Activated naive CD4-positive, alpha-beta T cell treated with anti-CD3 and anti-CD28 coated beads, Interleukin-2, amount 50 U/mL, for 24 hours (primary cell): ENCODE measurements at regions not wholly inside any gene's neighbourhood (a gene's known extent, or its start where the extent isn't known, plus 50 kb on each side); places are given as distances from the start of the nearest gene placed in this dataset.
"Not testable (repeated sequence)": the region's sequence is repeated elsewhere in the genome, so short reads cannot be mapped to it uniquely, and the experiment has no call there.

Experiments used
- H3K27ac Mint-ChIP-seq: one replicate; pipeline ENCODE4 v1.8.0; 2021; ENCODE audit warnings: mild to moderate bottlenecking, mixed read lengths
- H3K27me3 Mint-ChIP-seq: one replicate; pipeline ENCODE4 v1.8.0; 2021; ENCODE audit warnings: mixed read lengths
- H3K36me3 Mint-ChIP-seq: one replicate; pipeline ENCODE4 v1.8.0; 2021; ENCODE audit warnings: mixed read lengths
- H3K4me1 Mint-ChIP-seq: one replicate; pipeline ENCODE4 v1.8.0; 2021; ENCODE audit warnings: mixed read lengths
- H3K4me3 Mint-ChIP-seq: one replicate; pipeline ENCODE4 v1.8.0; 2021; ENCODE audit warnings: mild to moderate bottlenecking, mixed read lengths
- H3K9me3 Mint-ChIP-seq: one replicate; pipeline ENCODE4 v1.8.0; 2021; ENCODE audit warnings: mixed read lengths

DNA sequence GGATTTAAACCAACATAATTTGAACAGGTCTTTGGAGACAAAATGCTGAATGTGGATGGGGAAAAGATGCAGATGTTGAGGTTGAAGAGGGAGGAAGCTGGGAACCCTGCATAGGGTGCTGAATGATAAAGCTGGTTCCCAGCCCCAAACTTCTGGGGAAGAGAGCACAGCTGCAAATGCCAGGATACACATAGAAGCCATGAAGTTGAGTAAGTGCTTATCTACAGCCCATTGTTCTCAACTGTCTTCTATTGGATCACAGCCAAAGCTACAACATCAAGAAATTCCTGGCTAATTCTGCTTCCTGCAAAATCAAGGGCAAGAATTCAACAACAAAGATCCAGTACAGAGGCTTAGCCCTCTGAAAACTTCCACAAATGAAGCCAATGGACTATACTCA lies 779.8 kb downstream of the PRIM2 start:
- H3K36me3 Mint-ChIP-seq, H3K27me3 Mint-ChIP-seq, H3K27ac Mint-ChIP-seq, H3K4me3 Mint-ChIP-seq, H3K4me1 Mint-ChIP-seq, H3K9me3 Mint-ChIP-seq: not testable (repeated sequence)

DNA sequence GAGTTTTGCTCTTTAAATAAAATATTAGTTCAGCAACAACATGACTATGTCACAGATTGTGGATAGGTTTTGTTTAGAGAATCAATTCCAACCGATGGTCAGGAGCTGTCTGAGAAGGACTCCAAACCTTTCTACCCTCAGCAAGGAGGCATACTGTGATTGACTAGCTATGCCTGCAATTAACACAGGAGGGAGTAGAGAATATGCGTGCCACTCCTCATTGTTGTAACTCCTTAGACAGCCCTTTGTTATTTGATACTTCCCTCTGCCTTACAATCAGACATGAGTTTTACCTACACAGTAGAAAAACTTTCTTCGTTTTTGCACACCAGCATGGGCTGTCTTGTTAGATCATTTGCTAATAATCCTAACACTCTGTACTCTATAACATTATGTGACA lies 796.5 kb downstream of the PRIM2 start:
- Mint-ChIP-seq H3K36me3 (no peaks in the 10 kb centered on the region), H3K27ac (no peak overlapping the region), H3K4me1 (no peaks in the 10 kb centered on the region), H3K4me3 (no peak overlapping the region), H3K9me3 (no peaks in the 10 kb centered on the region), H3K27me3 (no peaks in the 10 kb centered on the region)

DNA sequence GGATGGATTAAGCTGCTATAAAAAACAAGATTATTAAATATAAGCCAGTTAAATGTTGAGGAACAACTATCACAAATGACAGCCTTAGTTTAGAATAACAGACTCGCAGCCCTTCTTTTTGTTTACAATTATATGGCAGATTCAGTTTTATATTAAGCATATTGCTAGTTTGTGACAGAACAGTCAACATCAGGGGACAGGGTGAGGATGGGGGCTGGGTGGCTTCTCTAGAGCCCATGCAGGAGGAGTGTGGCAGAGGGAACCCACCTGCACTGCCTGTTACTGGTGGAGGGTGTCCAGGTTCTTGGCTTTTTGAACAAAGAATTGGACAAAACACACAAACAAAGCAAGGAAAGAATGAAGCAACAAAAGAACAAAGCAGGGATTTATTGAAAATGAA lies 799.7 kb downstream of the PRIM2 start:
- not testable (repeated sequence) for H3K4me1 Mint-ChIP-seq, H3K36me3 Mint-ChIP-seq, H3K27ac Mint-ChIP-seq, H3K4me3 Mint-ChIP-seq, H3K9me3 Mint-ChIP-seq, H3K27me3 Mint-ChIP-seq

DNA sequence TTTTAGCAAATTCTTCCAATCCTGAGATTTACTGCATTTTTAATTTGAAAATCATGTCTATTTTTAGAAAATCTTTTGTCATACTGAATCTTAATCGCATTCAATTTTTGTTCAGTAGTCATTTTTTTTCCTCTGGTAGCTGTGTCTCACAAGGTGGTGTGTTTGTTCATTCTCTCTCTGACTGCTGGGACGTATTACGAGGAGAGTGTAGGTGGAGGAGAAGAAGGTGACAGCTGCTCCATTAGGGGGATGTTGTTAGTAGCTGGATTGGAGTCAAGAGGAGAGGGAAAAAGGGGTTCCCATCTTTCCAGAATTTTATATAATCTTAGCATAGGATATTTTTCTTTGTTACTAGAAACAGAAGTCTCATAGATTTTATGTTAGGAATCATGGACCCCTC lies 804.2 kb downstream of the PRIM2 start:
- not testable (repeated sequence) for H3K4me3 Mint-ChIP-seq, H3K9me3 Mint-ChIP-seq, H3K4me1 Mint-ChIP-seq, H3K27ac Mint-ChIP-seq, H3K36me3 Mint-ChIP-seq, H3K27me3 Mint-ChIP-seq

DNA sequence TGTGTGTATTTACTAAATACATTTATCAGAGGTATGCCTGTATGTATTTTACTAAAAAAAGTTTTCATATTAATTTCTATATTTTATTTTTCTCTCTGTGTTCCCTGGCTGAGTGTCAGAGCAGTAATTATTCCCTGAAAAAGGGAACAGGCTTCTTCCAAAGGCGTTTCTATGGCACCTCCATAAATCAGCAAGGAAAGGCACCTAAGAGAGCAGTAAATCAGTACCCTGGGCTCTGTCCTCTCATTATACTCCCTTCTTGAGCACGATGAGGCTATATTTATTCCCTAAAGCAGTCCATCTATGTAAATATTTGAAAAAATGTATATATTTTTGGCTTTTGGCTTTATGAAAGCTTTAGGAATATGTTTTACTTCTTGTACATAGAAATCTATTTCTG lies 806.3 kb downstream of the PRIM2 start:
- not testable (repeated sequence) for H3K4me1 Mint-ChIP-seq, H3K9me3 Mint-ChIP-seq, H3K36me3 Mint-ChIP-seq, H3K27me3 Mint-ChIP-seq, H3K27ac Mint-ChIP-seq, H3K4me3 Mint-ChIP-seq

DNA sequence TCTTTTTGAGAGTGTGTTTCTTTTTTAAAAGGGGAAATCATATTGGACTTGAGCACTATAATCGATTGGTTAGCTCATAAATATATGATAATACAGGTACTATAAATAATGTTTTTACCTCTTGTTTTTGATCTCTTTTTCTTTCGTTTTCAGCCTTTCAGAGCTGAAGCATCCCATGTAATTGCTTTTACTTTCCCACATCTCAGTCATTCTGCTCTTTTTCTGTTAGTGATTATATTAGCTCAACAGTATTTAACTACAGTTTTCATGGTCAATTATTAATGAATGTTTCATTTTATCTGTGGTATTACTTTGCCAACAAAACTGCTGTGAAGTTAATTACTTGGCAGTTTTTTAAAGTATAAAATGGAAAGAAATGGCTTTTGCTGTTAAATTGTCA lies 811.1 kb downstream of the PRIM2 start:
- not testable (repeated sequence) for H3K4me3 Mint-ChIP-seq, H3K36me3 Mint-ChIP-seq, H3K4me1 Mint-ChIP-seq, H3K27me3 Mint-ChIP-seq, H3K27ac Mint-ChIP-seq
- peaks cover 10% of the 10 kb centered on the region for H3K9me3 Mint-ChIP-seq

DNA sequence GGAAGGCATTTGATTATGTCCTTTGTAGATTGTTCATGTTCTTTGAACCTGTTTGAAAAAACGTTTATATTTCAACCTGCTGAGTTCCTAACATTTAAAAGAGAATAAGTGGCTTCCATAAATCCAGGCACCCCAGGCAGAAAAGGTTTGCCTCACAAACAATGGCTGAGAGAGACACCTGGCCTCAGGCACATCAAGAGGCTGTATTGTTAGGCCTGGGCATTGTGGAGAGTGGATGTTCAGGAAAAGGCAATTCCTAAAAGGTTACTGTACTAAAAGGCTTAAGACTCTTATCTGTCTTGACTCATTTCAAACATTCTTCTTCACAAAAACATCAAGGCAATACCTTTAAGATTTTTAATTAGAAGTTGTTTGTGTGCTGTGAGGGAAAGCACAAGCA lies 811.7 kb downstream of the PRIM2 start:
- H3K27ac Mint-ChIP-seq, H3K4me3 Mint-ChIP-seq, H3K27me3 Mint-ChIP-seq, H3K4me1 Mint-ChIP-seq, H3K36me3 Mint-ChIP-seq: not testable (repeated sequence)
- peaks cover 10% of the 10 kb centered on the region for H3K9me3 Mint-ChIP-seq

DNA sequence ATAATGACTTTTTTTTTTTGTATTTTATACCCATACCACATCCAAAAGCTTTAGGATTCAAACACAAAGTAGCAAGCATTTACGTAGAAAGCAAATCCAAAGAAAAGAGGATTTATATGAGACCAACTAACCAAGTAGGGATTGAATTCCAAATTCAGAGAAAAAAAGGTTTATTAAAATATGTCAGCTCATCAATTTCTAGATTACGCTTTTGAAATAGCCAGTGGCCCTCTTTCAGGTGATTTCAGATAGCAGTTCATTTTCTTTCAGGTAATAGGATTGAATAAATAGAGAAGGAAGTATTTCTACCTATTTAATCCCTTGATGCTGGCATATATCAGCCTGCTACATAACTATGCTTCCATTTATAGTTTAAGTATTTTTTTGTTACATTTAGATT lies 822.3 kb downstream of the PRIM2 start:
- not testable (repeated sequence) for H3K27ac Mint-ChIP-seq, H3K27me3 Mint-ChIP-seq, H3K9me3 Mint-ChIP-seq, H3K36me3 Mint-ChIP-seq, H3K4me1 Mint-ChIP-seq, H3K4me3 Mint-ChIP-seq

DNA sequence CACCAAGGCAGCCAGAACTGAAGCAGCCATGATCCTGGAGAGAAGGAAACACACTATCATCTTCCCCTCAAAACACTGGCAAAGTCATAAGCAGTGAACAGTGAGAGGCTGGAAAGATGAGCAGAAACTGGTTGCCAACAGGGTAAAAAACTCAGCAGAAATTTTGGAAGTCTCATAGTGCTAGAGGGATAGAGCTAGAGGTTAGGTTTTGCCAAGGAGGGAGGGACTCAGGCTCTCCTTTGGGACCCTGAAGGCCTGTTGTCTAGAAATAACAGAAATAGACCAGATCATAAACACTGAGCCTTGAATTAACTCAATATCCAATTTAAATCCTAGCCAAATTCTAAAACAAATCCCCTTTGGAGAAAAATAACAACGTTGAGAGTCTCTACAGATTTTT lies 853.6 kb downstream of the PRIM2 start:
- not testable (repeated sequence) for H3K36me3 Mint-ChIP-seq, H3K27ac Mint-ChIP-seq, H3K4me3 Mint-ChIP-seq, H3K4me1 Mint-ChIP-seq, H3K9me3 Mint-ChIP-seq, H3K27me3 Mint-ChIP-seq

DNA sequence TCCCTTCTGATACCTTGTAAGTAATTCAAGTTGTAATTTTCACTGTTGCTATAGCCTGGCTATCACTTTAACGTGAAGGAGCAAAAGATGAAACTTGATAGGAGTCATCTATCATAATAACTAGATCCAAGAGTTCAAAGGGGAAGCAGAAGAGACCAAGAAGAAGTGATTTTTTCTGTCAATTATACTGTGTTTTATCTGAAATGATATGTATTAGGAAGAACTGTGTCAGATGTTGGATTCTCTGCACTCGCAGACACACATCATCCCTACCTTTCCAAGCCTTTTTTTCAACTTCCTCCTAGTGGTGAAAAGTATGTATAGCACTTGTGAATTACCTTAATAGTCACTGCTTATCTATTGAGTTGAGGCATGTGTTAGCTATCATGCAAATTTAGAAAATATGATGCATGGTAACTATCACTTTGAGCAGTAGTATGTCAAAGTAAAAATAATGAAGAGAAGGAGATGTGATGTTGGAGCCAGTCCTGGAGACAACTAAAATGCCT lies 864.2 kb downstream of the PRIM2 start:
- H3K4me1 Mint-ChIP-seq, H3K27me3 Mint-ChIP-seq, H3K9me3 Mint-ChIP-seq: not testable (repeated sequence)

DNA sequence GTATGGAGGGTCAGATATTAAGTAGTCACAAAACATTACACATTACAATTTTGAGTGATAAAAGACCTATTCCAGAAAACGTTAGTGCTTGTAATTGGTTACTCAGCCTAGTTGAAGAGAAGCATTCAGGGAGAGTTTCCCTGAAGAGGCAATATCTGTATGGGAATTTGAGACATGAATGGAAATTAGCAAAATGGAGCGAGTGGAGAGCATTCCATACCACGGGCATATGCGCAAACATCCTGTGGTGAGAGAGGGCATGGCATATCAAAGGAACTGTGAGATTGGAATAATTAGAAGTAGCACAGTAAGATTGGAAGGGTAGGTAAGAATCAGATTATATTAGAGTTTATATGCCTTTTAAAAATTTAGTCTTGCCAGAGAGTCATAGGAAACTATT lies 867.9 kb downstream of the PRIM2 start:
- not testable (repeated sequence) for H3K9me3 Mint-ChIP-seq, H3K36me3 Mint-ChIP-seq, H3K4me3 Mint-ChIP-seq, H3K27ac Mint-ChIP-seq, H3K4me1 Mint-ChIP-seq, H3K27me3 Mint-ChIP-seq

More for the DNA sequence above, 864.2 kb downstream of the PRIM2 start:
- not testable (repeated sequence) for H3K4me3 Mint-ChIP-seq, H3K27ac Mint-ChIP-seq, H3K36me3 Mint-ChIP-seq

DNA sequence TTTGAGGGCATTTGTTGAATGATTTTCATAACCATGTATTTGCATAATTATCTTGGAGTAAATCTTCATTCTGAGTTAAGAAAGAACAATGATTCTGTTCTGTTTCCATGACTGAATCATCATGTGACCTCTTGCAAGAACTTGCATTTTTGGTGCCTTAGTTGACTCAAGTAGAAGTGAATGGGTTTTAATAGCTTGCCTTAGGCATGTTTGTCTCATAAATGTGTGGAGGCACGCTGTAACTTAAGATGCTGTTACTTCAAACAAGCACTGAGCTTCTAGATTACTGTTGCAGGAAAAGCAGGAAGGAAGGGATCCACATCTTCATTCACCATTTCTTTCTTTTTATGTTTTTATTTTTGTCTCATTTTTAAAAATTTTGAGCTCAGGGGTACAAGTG lies 875.8 kb downstream of the PRIM2 start:
- not testable (repeated sequence) for H3K4me1 Mint-ChIP-seq, H3K27ac Mint-ChIP-seq, H3K4me3 Mint-ChIP-seq, H3K9me3 Mint-ChIP-seq, H3K27me3 Mint-ChIP-seq, H3K36me3 Mint-ChIP-seq

DNA sequence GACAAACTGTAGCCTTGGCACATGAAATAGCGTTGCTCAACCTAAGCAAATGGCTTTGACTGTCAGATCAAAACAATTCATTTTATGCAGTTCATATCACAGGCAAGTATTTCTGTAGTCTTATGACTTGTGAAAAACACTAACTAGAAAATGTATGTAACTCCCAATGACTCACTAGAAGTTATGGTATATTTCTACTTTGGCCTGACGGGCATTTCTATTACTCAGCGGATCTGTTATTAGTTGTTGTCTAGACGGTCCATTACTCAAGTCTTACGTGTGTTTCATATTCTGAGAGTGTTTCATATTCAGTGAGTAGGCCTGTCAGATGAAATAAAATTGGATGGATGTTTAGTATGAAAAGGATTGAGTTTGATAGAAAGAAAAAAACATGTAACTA lies 880.9 kb downstream of the PRIM2 start:
- Mint-ChIP-seq H3K27ac (no peak overlapping the region), H3K9me3 (peaks cover 2% of the 10 kb centered on the region), H3K4me3 (no peak overlapping the region), H3K4me1 (no peaks in the 10 kb centered on the region), H3K27me3 (no peaks in the 10 kb centered on the region), H3K36me3 (no peaks in the 10 kb centered on the region)

DNA sequence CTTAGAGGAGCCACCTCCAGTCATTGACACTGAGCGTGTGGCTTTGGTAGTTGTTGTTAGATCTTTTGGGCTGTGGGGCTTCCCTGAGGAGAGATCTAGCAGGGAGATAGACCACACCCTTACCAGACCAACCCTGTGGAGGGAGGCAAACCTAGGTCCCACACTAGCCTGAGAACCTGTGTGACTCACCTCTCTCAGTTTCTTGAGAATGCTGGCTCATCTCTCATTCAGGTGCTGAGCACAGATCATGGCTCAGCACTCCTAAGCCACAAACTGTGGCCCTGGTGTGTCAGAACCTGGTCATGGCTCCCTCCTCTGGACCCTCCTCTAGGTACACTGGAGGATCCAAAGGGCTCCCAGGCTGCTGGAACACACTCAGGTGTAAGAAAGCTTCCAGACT lies 919.7 kb downstream of the PRIM2 start:
- not testable (repeated sequence) for H3K27me3 Mint-ChIP-seq, H3K4me3 Mint-ChIP-seq, H3K27ac Mint-ChIP-seq, H3K4me1 Mint-ChIP-seq, H3K36me3 Mint-ChIP-seq
- H3K9me3 Mint-ChIP-seq = peaks cover 15% of the 10 kb centered on the region

DNA sequence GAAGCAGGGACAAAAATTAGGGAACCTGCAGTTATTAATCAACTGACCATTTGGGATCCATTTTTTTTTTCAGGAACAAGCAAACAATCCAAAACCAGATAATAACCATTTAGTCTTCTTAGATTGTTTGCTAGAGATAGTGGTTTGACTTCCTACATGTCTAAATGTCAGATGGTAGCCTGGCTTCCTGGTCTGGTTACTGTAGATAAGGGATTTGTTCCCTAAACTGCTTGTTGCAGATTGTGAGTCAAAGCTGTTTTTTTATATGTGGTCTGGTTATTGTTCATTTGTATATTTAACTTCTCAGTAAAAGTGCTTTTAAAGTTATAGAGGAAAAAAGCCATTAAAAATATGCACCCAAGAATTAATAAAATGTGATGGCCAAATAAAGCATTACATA lies 921.0 kb downstream of the PRIM2 start:
- H3K27ac Mint-ChIP-seq, H3K36me3 Mint-ChIP-seq, H3K4me3 Mint-ChIP-seq, H3K4me1 Mint-ChIP-seq, H3K27me3 Mint-ChIP-seq: not testable (repeated sequence)
- peaks cover 18% of the 10 kb centered on the region for H3K9me3 Mint-ChIP-seq

DNA sequence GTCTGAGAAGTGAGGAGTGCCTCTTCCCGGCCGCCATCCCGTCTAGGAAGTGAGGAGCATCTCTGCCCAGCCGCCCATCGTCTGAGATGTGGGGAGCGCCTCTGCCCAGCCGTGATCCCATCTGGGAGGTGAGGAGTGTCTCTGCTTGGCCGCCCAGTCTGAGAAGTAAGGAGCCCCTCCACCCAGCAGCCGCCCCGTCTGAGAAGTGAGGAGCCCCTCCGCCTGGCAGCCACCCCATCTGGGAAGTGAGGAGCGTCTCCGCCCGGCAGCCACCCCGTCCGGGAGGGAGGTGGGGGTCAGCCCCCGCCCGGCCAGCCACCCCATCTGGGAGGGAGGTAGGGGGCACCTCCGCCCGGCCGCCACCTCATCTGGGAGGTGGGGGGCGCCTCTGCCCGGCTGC lies 940.2 kb downstream of the PRIM2 start:
- not testable (repeated sequence) for H3K4me3 Mint-ChIP-seq, H3K4me1 Mint-ChIP-seq, H3K27ac Mint-ChIP-seq, H3K36me3 Mint-ChIP-seq, H3K27me3 Mint-ChIP-seq
- peaks cover 33% of the 10 kb centered on the region for H3K9me3 Mint-ChIP-seq

DNA sequence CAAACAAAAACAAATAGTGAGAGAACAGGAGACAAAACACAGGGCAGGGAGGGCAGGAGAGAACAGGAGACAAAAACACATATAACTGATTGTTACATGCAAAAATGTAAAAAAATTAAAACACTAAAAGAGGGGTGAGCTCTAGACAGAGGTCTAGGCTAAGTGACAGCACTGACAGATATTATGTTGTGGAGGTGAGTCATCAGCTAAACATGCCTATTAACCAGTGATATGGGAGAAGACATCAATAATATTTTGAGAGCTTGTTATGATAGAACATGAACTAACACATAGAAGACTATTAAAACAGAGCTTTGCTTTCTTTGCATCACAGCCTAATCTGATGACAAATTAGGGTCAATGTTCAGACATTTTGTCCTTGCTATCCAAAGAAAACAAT lies 972.7 kb downstream of the PRIM2 start:
- Mint-ChIP-seq H3K4me3 (no peak overlapping the region), H3K4me1 (no peaks in the 10 kb centered on the region), H3K27ac (no peak overlapping the region), H3K9me3 (peaks cover 5% of the 10 kb centered on the region), H3K27me3 (no peaks in the 10 kb centered on the region), H3K36me3 (no peaks in the 10 kb centered on the region)

DNA sequence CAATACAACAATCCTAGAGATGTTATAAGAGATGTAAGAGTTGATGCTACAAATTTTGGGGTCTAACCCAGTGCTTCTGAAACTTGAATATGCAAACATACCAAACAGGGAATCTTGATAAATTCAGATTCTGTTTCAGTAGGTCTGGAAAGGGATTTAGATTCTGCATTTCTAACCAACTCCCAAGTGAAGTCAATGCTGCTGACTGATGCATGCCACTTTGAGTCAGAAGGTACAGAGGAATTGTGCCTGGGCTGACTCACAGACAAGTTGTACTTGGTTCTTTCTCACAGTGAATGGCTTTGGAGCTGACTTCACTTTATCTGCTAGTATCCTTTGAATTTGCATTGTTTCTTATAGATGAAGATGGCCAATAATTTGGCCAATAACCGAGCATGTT lies 973.9 kb downstream of the PRIM2 start:
- not testable (repeated sequence) for H3K9me3 Mint-ChIP-seq, H3K27me3 Mint-ChIP-seq, H3K4me1 Mint-ChIP-seq, H3K36me3 Mint-ChIP-seq, H3K4me3 Mint-ChIP-seq, H3K27ac Mint-ChIP-seq
